ENCODE measurements at regions not wholly inside any gene's neighbourhood (a gene's known extent, or its start where the extent isn't known, plus 50 kb on each side); places are given as distances from the start of the nearest gene placed in this dataset.

DNA sequence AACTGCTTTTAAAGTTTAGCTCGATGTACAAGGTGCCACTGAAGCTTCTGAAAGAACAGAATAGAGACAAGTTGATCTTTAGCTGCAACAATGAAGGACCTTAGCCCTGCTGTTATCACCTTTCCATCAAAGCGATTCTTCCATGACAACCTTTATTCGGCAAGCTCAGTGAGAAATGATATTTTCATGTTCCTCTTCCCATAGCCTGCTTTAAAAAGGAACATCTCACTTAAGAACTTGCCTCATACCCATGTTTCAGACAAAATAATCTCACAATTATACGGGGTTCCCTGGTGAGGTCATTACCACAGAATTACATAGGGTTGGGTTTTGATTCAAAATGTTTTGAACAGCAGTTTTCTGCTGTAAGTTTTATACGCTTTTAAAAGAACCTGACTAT lies 264.2 kb downstream of the THBS2 start:
- H4K91ac ChIP-seq (ENCODE audit: low read depth, low read length, poor library complexity) = no peak overlapping the region
- no peak overlapping the region for H3K9ac ChIP-seq (ENCODE audit: low read depth, low read length, poor library complexity)
- no peaks in the 10 kb centered on the region for H3K79me1 ChIP-seq (ENCODE audit: low read depth, low read length)
- H3K27ac ChIP-seq (replicated peaks; ENCODE audit: low read length) = no peak overlapping the region
- H3K4me2 ChIP-seq (ENCODE audit: insufficient read depth, low read length, poor library complexity, severe bottlenecking) = no peak overlapping the region
- no peak for DNase-seq (ENCODE audit: low spot score)
- H2AFZ ChIP-seq (ENCODE audit: low read length) = no peak overlapping the region
- H2BK12ac ChIP-seq (ENCODE audit: low read length) = no peak overlapping the region
- no peak overlapping the region for H3K4me3 ChIP-seq (ENCODE audit: low read length in 2 of 2)
- no peak overlapping the region for H3K23ac ChIP-seq (ENCODE audit: low read depth, low read length, poor library complexity)
- no peak overlapping the region for H3K18ac ChIP-seq (ENCODE audit: low read length)
- no CpG with 5 or more reads among the region's 5 CpGs for WGBS, 2 donors (ENCODE audit: extremely low coverage in 2 of 2, insufficient read length in 2 of 2, insufficient replicate concordance in 1 of 2)
- H3K14ac ChIP-seq (ENCODE audit: low read length) = no peak overlapping the region
- H3K9me3 ChIP-seq (replicated peaks in 1 of 2; ENCODE audit: control insufficient read depth in 2 of 2, insufficient read depth in 1 of 2, low read depth in 1 of 2, low read length in 2 of 2) = no peaks in the 10 kb centered on the region
- no peak overlapping the region for H2BK120ac ChIP-seq (ENCODE audit: low read depth, low read length)
- no peaks in the 10 kb centered on the region for H3K36me3 ChIP-seq (replicated peaks in 1 of 2; ENCODE audit: control insufficient read depth in 2 of 2, insufficient read depth in 2 of 2, low read length in 2 of 2)
- H4K8ac ChIP-seq (ENCODE audit: low read depth, low read length) = no peak overlapping the region
- no peak overlapping the region for H2AK5ac ChIP-seq (ENCODE audit: low read depth, low read length)
- no peaks in the 10 kb centered on the region for H3K27me3 ChIP-seq (ENCODE audit: control insufficient read depth in 3 of 3, insufficient read depth in 3 of 3, low read depth in 1 of 3, low read length in 3 of 3)
- H3K4ac ChIP-seq (ENCODE audit: low read length) = no peak overlapping the region
- no peak overlapping the region for H2BK5ac ChIP-seq (ENCODE audit: low read length)
- no peak overlapping the region for H2BK15ac ChIP-seq (ENCODE audit: low read length)
- no peaks in the 10 kb centered on the region for H3K4me1 ChIP-seq (ENCODE audit: control insufficient read depth in 2 of 2, insufficient read depth in 1 of 2, low read depth in 1 of 2, low read length in 2 of 2)

DNA sequence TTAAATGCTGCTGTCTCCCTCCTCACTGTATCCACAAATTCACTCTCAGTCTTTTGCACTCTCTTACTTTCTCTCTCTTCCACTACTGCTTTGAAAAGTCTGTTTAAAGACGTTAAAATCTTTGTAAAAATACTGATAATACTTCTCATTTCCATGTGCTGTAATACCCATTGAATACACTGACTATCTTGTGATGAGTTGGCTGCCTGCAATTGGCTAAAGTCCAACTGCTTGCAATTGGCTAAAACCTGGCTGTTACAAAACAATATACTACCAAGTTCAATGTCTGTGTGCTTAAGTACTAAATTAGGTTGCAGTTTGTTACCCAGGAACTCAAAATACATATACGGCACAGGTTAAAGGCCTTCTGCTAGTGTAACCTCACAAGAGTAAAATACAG lies 264.8 kb downstream of the THBS2 start:
- Histone ChIP-seq H3K4me3 (ENCODE audit: low read length in 2 of 2) (no peak overlapping the region), H2BK5ac (ENCODE audit: low read length) (no peak overlapping the region), H3K4me2 (ENCODE audit: insufficient read depth, low read length, poor library complexity, severe bottlenecking) (no peak overlapping the region), H3K79me1 (ENCODE audit: low read depth, low read length) (no peaks in the 10 kb centered on the region), H3K27me3 (ENCODE audit: control insufficient read depth in 3 of 3, insufficient read depth in 3 of 3, low read depth in 1 of 3, low read length in 3 of 3) (no peaks in the 10 kb centered on the region), H2BK15ac (ENCODE audit: low read length) (no peak overlapping the region), H3K14ac (ENCODE audit: low read length) (no peak overlapping the region), H4K91ac (ENCODE audit: low read depth, low read length, poor library complexity) (no peak overlapping the region), H2BK12ac (ENCODE audit: low read length) (no peak overlapping the region), H4K8ac (ENCODE audit: low read depth, low read length) (no peak overlapping the region), H2AK5ac (ENCODE audit: low read depth, low read length) (no peak overlapping the region), H3K9me3 (replicated peaks in 1 of 2; ENCODE audit: control insufficient read depth in 2 of 2, insufficient read depth in 1 of 2, low read depth in 1 of 2, low read length in 2 of 2) (no peaks in the 10 kb centered on the region), H2AFZ (ENCODE audit: low read length) (no peak overlapping the region), H3K36me3 (replicated peaks in 1 of 2; ENCODE audit: control insufficient read depth in 2 of 2, insufficient read depth in 2 of 2, low read length in 2 of 2) (no peaks in the 10 kb centered on the region), H3K4ac (ENCODE audit: low read length) (no peak overlapping the region), H3K9ac (ENCODE audit: low read depth, low read length, poor library complexity) (no peak overlapping the region), H3K23ac (ENCODE audit: low read depth, low read length, poor library complexity) (no peak overlapping the region), H3K4me1 (ENCODE audit: control insufficient read depth in 2 of 2, insufficient read depth in 1 of 2, low read depth in 1 of 2, low read length in 2 of 2) (no peaks in the 10 kb centered on the region), H3K27ac (replicated peaks; ENCODE audit: low read length) (no peak overlapping the region), H2BK120ac (ENCODE audit: low read depth, low read length) (no peak overlapping the region), H3K18ac (ENCODE audit: low read length) (no peak overlapping the region)
- DNase-seq (ENCODE audit: low spot score) = no peak
- WGBS, 2 donors (ENCODE audit: extremely low coverage in 2 of 2, insufficient read length in 2 of 2, insufficient replicate concordance in 1 of 2) = no CpG with 5 or more reads among the region's 2 CpGs

DNA sequence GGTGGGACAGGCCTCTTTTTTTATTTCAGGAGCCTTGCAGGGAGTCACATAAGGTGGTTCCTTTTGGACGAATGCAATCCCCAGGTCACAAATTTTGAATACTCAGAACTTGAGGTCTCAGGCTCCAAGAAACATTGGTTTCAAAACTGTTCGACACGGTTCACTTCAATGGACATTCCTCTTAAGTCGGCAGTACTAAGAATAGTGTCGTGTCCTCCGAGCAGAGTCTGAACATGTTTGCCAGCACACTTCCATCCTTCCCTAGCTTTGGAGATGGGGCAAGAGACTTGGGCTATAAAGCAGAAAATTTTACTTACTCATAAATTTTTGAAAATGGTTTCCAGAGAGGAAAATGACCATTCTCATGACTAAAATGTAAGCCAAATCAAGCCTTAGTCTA lies 265.4 kb downstream of the THBS2 start:
- Histone ChIP-seq H3K9ac (ENCODE audit: low read depth, low read length, poor library complexity) (no peak overlapping the region), H3K23ac (ENCODE audit: low read depth, low read length, poor library complexity) (no peak overlapping the region), H2AK5ac (ENCODE audit: low read depth, low read length) (no peak overlapping the region), H4K8ac (ENCODE audit: low read depth, low read length) (no peak overlapping the region), H3K27ac (replicated peaks; ENCODE audit: low read length) (no peak overlapping the region), H3K27me3 (ENCODE audit: control insufficient read depth in 3 of 3, insufficient read depth in 3 of 3, low read depth in 1 of 3, low read length in 3 of 3) (no peaks in the 10 kb centered on the region), H3K9me3 (replicated peaks in 1 of 2; ENCODE audit: control insufficient read depth in 2 of 2, insufficient read depth in 1 of 2, low read depth in 1 of 2, low read length in 2 of 2) (no peaks in the 10 kb centered on the region), H3K14ac (ENCODE audit: low read length) (no peak overlapping the region), H3K4me3 (ENCODE audit: low read length in 2 of 2) (no peak overlapping the region), H2BK5ac (ENCODE audit: low read length) (no peak overlapping the region), H2BK15ac (ENCODE audit: low read length) (no peak overlapping the region), H2AFZ (ENCODE audit: low read length) (no peak overlapping the region), H4K91ac (ENCODE audit: low read depth, low read length, poor library complexity) (no peak overlapping the region), H3K4me2 (ENCODE audit: insufficient read depth, low read length, poor library complexity, severe bottlenecking) (no peak overlapping the region), H3K4ac (ENCODE audit: low read length) (no peak overlapping the region), H3K4me1 (ENCODE audit: control insufficient read depth in 2 of 2, insufficient read depth in 1 of 2, low read depth in 1 of 2, low read length in 2 of 2) (no peaks in the 10 kb centered on the region), H2BK120ac (ENCODE audit: low read depth, low read length) (no peak overlapping the region), H3K79me1 (ENCODE audit: low read depth, low read length) (no peaks in the 10 kb centered on the region), H3K18ac (ENCODE audit: low read length) (no peak overlapping the region), H2BK12ac (ENCODE audit: low read length) (no peak overlapping the region), H3K36me3 (replicated peaks in 1 of 2; ENCODE audit: control insufficient read depth in 2 of 2, insufficient read depth in 2 of 2, low read length in 2 of 2) (no peaks in the 10 kb centered on the region)
- no peak for DNase-seq (ENCODE audit: low spot score)
- WGBS, 2 donors (ENCODE audit: extremely low coverage in 2 of 2, insufficient read length in 2 of 2, insufficient replicate concordance in 1 of 2) = no CpG with 5 or more reads among the region's 6 CpGs

DNA sequence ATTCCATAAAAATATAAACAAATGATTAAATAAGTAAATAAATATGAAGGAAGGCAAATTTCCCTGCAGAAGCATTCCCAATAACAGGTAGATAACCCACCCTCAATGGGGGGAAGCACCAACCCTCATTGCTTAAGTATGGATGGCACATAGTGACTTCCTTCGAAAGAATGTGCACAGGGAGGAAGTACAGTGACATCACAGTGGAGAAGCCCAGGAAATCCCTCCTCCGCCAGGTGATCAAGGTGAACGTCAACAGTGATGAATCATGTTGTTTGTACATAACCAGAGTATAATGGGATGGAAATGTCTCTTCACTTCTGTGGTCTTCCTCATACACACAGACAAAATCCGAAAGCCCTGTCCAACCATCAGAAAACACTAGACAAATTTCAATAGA lies 267.9 kb downstream of the THBS2 start:
- no peak overlapping the region for H3K4me3 ChIP-seq (ENCODE audit: low read length in 2 of 2)
- no peak overlapping the region for H2BK15ac ChIP-seq (ENCODE audit: low read length)
- no peak overlapping the region for H2BK12ac ChIP-seq (ENCODE audit: low read length)
- H4K8ac ChIP-seq (ENCODE audit: low read depth, low read length) = no peak overlapping the region
- no peak overlapping the region for H3K14ac ChIP-seq (ENCODE audit: low read length)
- H3K4ac ChIP-seq (ENCODE audit: low read length) = no peak overlapping the region
- H3K36me3 ChIP-seq (replicated peaks in 1 of 2; ENCODE audit: control insufficient read depth in 2 of 2, insufficient read depth in 2 of 2, low read length in 2 of 2) = no peaks in the 10 kb centered on the region
- H3K4me1 ChIP-seq (ENCODE audit: control insufficient read depth in 2 of 2, insufficient read depth in 1 of 2, low read depth in 1 of 2, low read length in 2 of 2) = no peaks in the 10 kb centered on the region
- H2AK5ac ChIP-seq (ENCODE audit: low read depth, low read length) = no peak overlapping the region
- no peak overlapping the region for H3K23ac ChIP-seq (ENCODE audit: low read depth, low read length, poor library complexity)
- H3K9me3 ChIP-seq (replicated peaks in 1 of 2; ENCODE audit: control insufficient read depth in 2 of 2, insufficient read depth in 1 of 2, low read depth in 1 of 2, low read length in 2 of 2) = no peaks in the 10 kb centered on the region
- H3K4me2 ChIP-seq (ENCODE audit: insufficient read depth, low read length, poor library complexity, severe bottlenecking) = no peak overlapping the region
- H3K9ac ChIP-seq (ENCODE audit: low read depth, low read length, poor library complexity) = no peak overlapping the region
- H3K79me1 ChIP-seq (ENCODE audit: low read depth, low read length) = no peaks in the 10 kb centered on the region
- H2BK120ac ChIP-seq (ENCODE audit: low read depth, low read length) = no peak overlapping the region
- H3K27me3 ChIP-seq (ENCODE audit: control insufficient read depth in 3 of 3, insufficient read depth in 3 of 3, low read depth in 1 of 3, low read length in 3 of 3) = no peaks in the 10 kb centered on the region
- no peak overlapping the region for H3K27ac ChIP-seq (replicated peaks; ENCODE audit: low read length)
- WGBS, 2 donors (ENCODE audit: extremely low coverage in 2 of 2, insufficient read length in 2 of 2, insufficient replicate concordance in 1 of 2) = no CpG with 5 or more reads among the region's 4 CpGs
- H3K18ac ChIP-seq (ENCODE audit: low read length) = no peak overlapping the region
- H4K91ac ChIP-seq (ENCODE audit: low read depth, low read length, poor library complexity) = no peak overlapping the region
- H2AFZ ChIP-seq (ENCODE audit: low read length) = no peak overlapping the region
- H2BK5ac ChIP-seq (ENCODE audit: low read length) = no peak overlapping the region
- DNase-seq (ENCODE audit: low spot score) = no peak

Data from neuronal stem cell (in vitro differentiated cells).